ENCODE measurements at regions not wholly inside any gene's neighbourhood (a gene's known extent, or its start where the extent isn't known, plus 50 kb on each side); places are given as distances from the start of the nearest gene placed in this dataset.

- no peak for FAIRE-seq
- 92 to 94% methylated on average over 14 of the region's 14 CpGs for WGBS, 2 donors
- Histone ChIP-seq H3K4me1 (no peaks in the 10 kb centered on the region), H3K4me3 (no peak overlapping the region), H3K36me3 (no peaks in the 10 kb centered on the region), H3K27ac (no peak overlapping the region), H3K9me3 (no peaks in the 10 kb centered on the region), H3K27me3 (no peaks in the 10 kb centered on the region)
- no peak for DNase-seq
- intact Hi-C loops (cut with DNase I), result loop anchor here in 1 of 3 donors (10.0 kb wide), 1 partner anchor 436 kb away; no protein-coding TSS in a partner anchor
- no peak for TF ChIP-seq CTCF (IDR thresholded peaks at IDR 0.05)
- ATAC-seq, result no peak
Observed at GRCh38 chr1:91160363-91161075, 138.7 kb upstream of the ZNF644 start.

DNA sequence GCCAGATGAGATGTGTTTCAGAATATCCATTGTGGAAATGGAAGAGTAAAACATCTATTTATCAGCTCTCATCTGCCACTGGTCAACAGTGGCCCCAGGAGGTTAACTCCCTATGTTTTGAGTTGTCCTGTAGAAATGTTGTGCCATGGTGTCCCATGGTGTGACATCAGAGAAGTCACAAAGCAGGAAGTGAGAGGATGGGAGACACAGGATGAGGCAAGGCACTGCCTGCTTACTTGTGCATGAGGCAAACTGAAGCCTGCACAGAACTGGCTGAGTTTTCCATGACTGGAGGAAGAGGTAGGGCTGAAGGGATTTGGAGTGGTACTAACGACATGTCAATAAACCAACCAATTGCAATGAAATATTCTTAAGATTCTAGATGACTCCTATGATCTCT, 131.5 kb upstream of the ZNF644 start:
- Histone ChIP-seq H3K36me3 (no peaks in the 10 kb centered on the region), H3K4me3 (no peak overlapping the region), H3K4me1 (no peaks in the 10 kb centered on the region), H3K27me3 (no peaks in the 10 kb centered on the region), H3K9me3 (no peaks in the 10 kb centered on the region), H3K27ac (no peak overlapping the region)
- no peak for TF ChIP-seq CTCF (IDR thresholded peaks at IDR 0.05)
- intact Hi-C loops (cut with DNase I), result no loop called here
- WGBS, 2 donors, result 88 to 95% methylated on average over 1 of the region's 1 CpG
- FAIRE-seq (no peak), ATAC-seq (no peak), DNase-seq (no peak)

GRCh38 chr1:91152331-91152730, 130.5 kb upstream of the ZNF644 start:
- H3K27me3 ChIP-seq, result no peaks in the 10 kb centered on the region
- no peak overlapping the region for H3K27ac ChIP-seq
- no peak overlapping the region for H3K4me3 ChIP-seq
- intact Hi-C loops (cut with DNase I), result no loop called here
- WGBS, 2 donors, result 80 to 84% methylated on average over 5 of the region's 5 CpGs
- TF ChIP-seq CTCF (IDR thresholded peaks at IDR 0.05), result no peak
- no peak for ATAC-seq
- H3K4me1 ChIP-seq, result no peaks in the 10 kb centered on the region
- H3K36me3 ChIP-seq, result no peaks in the 10 kb centered on the region
- DNase-seq, result no peak
- FAIRE-seq, result no peak
- H3K9me3 ChIP-seq, result no peaks in the 10 kb centered on the region

DNA sequence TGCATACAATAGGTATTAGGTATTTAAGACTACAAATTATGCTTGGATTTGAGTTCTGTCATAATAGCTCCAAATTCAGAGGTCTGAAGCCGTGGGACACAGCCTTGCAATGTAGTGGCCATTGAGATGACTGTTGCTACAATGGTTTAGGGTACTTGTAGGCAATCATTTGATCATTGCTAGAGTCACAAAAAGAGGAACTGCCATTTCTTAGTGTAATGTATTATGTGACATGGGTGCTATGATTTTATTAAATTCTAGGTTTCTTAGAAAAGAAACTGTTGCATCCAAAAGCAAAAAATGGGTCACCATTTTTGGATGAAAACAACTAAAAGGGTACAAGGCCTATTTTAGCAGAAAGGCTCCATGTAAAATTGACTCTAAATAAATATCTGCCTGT, 129.9 kb upstream of the ZNF644 start:
- ATAC-seq (no peak), DNase-seq (no peak), FAIRE-seq (no peak)
- Histone ChIP-seq H3K9me3 (no peaks in the 10 kb centered on the region), H3K27me3 (no peaks in the 10 kb centered on the region), H3K27ac (no peak overlapping the region), H3K36me3 (no peaks in the 10 kb centered on the region), H3K4me1 (no peaks in the 10 kb centered on the region), H3K4me3 (no peak overlapping the region)
- 85 to 91% methylated on average over 1 of the region's 1 CpG for WGBS, 2 donors
- TF ChIP-seq CTCF (IDR thresholded peaks at IDR 0.05), result no peak
- intact Hi-C loops (cut with DNase I), result no loop called here

DNA sequence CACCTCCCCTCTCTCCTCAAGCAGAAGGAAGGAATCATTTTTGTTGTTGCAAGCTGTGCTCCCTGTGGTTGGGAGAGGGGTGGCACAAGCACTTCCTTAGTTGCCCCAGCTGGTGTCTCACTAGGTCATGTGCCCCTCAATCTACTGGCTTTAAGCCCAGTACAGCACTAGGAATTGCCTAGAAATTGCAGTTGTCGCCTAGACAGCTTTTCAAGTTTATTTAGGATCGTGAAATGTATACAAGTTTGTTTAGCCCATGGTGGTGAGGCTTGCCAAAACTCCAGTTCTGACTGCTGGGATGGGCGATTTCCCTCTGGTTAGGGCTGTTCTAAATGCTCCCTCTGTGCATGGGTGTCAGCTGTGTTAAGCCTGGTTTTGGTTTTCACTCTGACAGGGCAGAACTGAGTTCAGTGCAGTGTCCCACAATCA, 126.8 kb upstream of the ZNF644 start:
- ATAC-seq, result peak in 2 of 4 donors; percentile 64 to 67

More for the DNA sequence above, 126.8 kb upstream of the ZNF644 start:
- FAIRE-seq (no peak), DNase-seq (no peak)
- WGBS, 2 donors, result 62 to 66% methylated on average over 3 of the region's 3 CpGs
- no peaks in the 10 kb centered on the region for H3K4me1 ChIP-seq
- H3K9me3 ChIP-seq, result no peaks in the 10 kb centered on the region
- H3K27ac ChIP-seq, result no peak overlapping the region
- H3K27me3 ChIP-seq, result no peaks in the 10 kb centered on the region
- H3K36me3 ChIP-seq, result no peaks in the 10 kb centered on the region
- intact Hi-C loops (cut with DNase I), result no loop called here
- no peak overlapping the region for H3K4me3 ChIP-seq
- TF ChIP-seq CTCF (IDR thresholded peaks at IDR 0.05), result no peak

Data from pancreas (tissue), 10 donors.